Type B pancreatic cell (in vitro differentiated cells): ENCODE measurements at regions not wholly inside any gene's neighbourhood (a gene's known extent, or its start where the extent isn't known, plus 50 kb on each side); places are given as distances from the start of the nearest gene placed in this dataset.

Experiments
- DNase-seq: peaks from one replicate; pipeline ENCODE4 v3.0.0; 2021; ENCODE audit warnings: mixed read lengths; ENCODE audit not compliant: unreplicated experiment; ENCODE audit errors: extremely low spot score
- H3K27ac Mint-ChIP-seq: 2 replicates; pipeline ENCODE4 v1.8.0; 2021; ENCODE audit warnings: mild to moderate bottlenecking, mixed read lengths
- H3K27me3 Mint-ChIP-seq: 2 replicates; pipeline ENCODE4 v1.8.0; 2021; ENCODE audit warnings: mixed read lengths
- H3K36me3 Mint-ChIP-seq: 2 replicates; pipeline ENCODE4 v1.8.0; 2021; ENCODE audit warnings: mixed read lengths
- H3K4me1 Mint-ChIP-seq: one replicate; pipeline ENCODE4 v1.8.0; 2021; ENCODE audit warnings: mixed read lengths; ENCODE audit not compliant: unreplicated experiment
- H3K4me3 Mint-ChIP-seq: 2 replicates; pipeline ENCODE4 v1.8.0; 2021; ENCODE audit warnings: mild to moderate bottlenecking, mixed read lengths
- H3K9me3 Mint-ChIP-seq: 2 replicates; pipeline ENCODE4 v1.8.0; 2021; ENCODE audit warnings: mixed read lengths
- TF ChIP-seq, protein P1 (sequence below): fragments of 200-600 bp; sonication (generic); conservative IDR thresholded peaks from 2 replicates; pipeline ENCODE4 v1.5.0; 2021; ENCODE audit warnings: antibody characterized with exemption, mild to moderate bottlenecking

DNA sequence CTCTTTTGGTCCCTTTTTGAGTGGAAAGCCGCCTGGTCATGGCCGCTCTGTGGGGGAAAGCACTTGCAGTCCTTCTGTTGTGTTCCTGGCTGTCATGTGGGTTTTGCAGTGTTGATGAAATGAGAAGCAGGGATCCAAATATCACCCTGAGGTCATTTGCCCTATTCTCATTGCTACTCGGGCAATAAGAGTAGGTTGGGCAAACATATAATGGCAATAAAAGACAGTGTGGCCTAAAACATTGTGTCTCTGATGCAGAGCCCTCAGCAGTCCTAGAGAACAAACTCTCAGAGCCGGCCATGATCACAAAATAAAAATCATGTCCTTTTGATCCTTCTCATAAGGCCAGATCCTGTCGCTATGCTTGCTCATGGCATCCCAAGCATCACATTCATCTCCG, 361.1 kb upstream of the KLF4 start:
- Mint-ChIP-seq H3K4me1 (no peaks in the 10 kb centered on the region), H3K27me3 (peaks cover 6% of the 10 kb centered on the region), H3K36me3 (no peaks in the 10 kb centered on the region), H3K27ac (no peak overlapping the region), H3K4me3 (no peak overlapping the region), H3K9me3 (no peaks in the 10 kb centered on the region)
- DNase-seq: no peak
- TF ChIP-seq, protein P1, sequence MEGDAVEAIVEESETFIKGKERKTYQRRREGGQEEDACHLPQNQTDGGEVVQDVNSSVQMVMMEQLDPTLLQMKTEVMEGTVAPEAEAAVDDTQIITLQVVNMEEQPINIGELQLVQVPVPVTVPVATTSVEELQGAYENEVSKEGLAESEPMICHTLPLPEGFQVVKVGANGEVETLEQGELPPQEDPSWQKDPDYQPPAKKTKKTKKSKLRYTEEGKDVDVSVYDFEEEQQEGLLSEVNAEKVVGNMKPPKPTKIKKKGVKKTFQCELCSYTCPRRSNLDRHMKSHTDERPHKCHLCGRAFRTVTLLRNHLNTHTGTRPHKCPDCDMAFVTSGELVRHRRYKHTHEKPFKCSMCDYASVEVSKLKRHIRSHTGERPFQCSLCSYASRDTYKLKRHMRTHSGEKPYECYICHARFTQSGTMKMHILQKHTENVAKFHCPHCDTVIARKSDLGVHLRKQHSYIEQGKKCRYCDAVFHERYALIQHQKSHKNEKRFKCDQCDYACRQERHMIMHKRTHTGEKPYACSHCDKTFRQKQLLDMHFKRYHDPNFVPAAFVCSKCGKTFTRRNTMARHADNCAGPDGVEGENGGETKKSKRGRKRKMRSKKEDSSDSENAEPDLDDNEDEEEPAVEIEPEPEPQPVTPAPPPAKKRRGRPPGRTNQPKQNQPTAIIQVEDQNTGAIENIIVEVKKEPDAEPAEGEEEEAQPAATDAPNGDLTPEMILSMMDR: no peak

DNA sequence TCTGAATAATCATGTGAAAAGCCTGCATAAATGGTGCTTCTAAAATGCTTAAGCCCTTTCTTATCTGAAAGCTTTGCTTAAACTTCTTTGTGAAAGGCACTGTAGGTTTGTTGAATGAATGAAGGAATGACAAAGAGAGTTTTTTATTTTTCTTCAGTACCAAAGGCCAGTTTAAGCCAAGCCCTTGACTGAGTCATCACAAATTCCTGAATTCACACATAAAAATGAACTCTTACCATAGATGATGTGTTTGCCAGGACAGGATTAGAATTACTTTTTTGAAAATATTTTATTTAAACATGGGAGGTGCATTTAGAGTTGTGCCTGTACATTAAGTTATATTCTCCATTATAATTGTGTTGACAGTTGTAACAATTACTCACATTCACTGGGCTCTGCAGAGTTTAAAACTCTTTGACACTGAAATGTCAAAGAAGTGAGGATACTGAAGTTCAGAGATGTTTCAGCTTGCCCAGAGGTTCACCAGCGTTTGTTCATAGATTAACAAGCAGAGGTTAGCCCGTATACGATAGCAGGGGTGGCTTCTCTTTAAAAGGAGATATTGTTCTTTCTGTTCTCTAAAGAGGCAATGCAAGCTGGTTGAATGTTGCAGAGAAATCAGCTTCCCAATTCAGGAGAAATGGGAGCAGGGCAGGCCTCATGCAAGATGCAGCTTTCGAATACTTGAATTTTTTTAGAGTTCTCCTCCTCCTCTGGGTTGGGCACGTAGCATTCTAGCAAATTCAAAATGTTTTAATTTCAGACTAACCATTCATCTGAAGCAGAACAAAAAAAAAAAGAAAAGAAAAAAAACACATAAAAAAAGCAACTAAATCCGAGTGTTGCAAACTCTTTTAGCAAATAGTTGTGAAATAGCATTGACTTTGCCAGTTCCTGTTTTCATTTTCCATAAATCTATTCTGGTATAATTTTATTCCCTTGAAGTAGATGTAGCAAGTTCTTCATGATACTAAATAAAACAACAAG, 358.7 kb upstream of the KLF4 start:
- H3K36me3 Mint-ChIP-seq: no peaks in the 10 kb centered on the region
- no peak overlapping the region for H3K27ac Mint-ChIP-seq
- H3K4me3 Mint-ChIP-seq: no peak overlapping the region
- H3K4me1 Mint-ChIP-seq: no peaks in the 10 kb centered on the region
- H3K9me3 Mint-ChIP-seq: no peaks in the 10 kb centered on the region
- H3K27me3 Mint-ChIP-seq: peaks cover 6% of the 10 kb centered on the region
- TF ChIP-seq, protein P1: no peak
- DNase-seq: no peak

DNA sequence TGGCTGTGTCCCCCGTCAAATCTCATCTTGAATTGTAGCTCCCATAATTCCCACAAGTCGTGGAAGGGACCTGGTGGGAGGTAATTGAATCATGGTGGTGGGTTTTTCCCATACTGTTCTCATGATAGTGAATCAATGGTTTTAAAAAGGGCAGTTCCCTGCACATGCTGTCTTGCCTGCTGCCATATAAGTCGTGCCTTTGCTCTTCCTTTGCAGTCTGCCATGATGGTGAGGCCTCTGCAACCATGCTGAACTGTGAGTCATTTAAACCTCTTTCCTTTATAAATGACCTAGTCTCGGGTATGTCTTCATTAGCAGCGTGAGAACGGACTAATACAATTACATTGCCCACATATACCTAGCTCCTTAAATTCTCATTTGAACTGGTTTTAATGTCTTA, 353.0 kb upstream of the KLF4 start:
- DNase-seq: no peak
- H3K27me3 Mint-ChIP-seq: peaks cover 25% of the 10 kb centered on the region
- H3K4me1 Mint-ChIP-seq: no peaks in the 10 kb centered on the region

DNA sequence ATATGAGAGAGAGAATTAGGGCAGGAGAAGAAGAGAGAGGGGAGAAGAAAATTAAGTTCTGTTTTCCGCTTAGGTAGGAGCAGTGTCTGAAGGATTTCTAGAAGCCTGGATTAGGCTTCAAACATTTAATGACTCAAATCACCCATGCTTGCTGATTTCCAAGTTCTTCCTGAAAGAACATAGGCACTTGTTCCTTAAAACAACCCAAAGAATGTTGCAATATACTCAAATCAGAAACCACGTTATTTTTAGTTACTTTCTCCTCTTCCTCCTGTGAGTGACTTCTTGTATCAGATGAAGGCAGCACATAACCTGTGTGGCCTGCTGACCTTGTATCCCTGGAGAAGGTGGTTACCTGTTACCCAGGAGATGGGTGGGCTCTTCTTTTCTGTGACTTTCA, 351.5 kb upstream of the KLF4 start:
- H3K27me3 Mint-ChIP-seq: peaks cover 27% of the 10 kb centered on the region
- DNase-seq: no peak
- TF ChIP-seq, protein P1: no peak
- H3K4me3 Mint-ChIP-seq: no peak overlapping the region
- H3K27ac Mint-ChIP-seq: no peak overlapping the region
- no peaks in the 10 kb centered on the region for H3K9me3 Mint-ChIP-seq
- H3K4me1 Mint-ChIP-seq: no peaks in the 10 kb centered on the region
- no peaks in the 10 kb centered on the region for H3K36me3 Mint-ChIP-seq

More for the DNA sequence above, 353.0 kb upstream of the KLF4 start:
- TF ChIP-seq, protein P1: no peak
- no peak overlapping the region for H3K4me3 Mint-ChIP-seq
- no peaks in the 10 kb centered on the region for H3K9me3 Mint-ChIP-seq
- H3K36me3 Mint-ChIP-seq: no peaks in the 10 kb centered on the region
- no peak overlapping the region for H3K27ac Mint-ChIP-seq

DNA sequence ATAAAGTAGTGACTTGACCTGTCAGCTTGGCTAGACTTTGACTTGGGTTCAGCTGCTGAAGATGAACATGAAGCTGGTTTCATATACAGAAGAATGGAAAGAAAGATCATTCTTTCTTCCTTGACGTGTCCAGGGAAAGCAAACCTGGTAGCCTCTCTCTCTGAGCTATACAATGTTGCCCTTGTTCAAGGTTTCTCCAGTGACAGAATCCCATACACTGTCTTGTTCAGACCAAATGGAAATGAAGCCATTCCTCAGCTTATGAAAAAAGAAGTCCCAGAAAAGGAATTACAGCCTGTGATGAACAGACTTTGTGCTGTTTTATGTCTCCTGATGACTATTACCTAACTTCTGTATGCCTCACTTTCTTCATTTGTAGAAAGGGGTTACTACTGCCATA, 349.8 kb upstream of the KLF4 start:
- Mint-ChIP-seq H3K9me3 (no peaks in the 10 kb centered on the region), H3K36me3 (no peaks in the 10 kb centered on the region), H3K27me3 (peaks cover 34% of the 10 kb centered on the region), H3K4me1 (no peaks in the 10 kb centered on the region), H3K27ac (no peak overlapping the region), H3K4me3 (no peak overlapping the region)
- TF ChIP-seq, protein P1: no peak
- DNase-seq: no peak
